Upper lobe of right lung (tissue), 1 donor: ENCODE measurements at regions not wholly inside any gene's neighbourhood (a gene's known extent, or its start where the extent isn't known, plus 50 kb on each side); places are given as distances from the start of the nearest gene placed in this dataset.

Experiments used
- ATAC-seq: fragments of 200-7000 bp; cut with Tn5 transposase; one replicate; pipeline ENCODE4 v1.9.1; 2020; ENCODE audit warnings: mild to moderate bottlenecking, moderate library complexity
- DNase-seq: peaks from one replicate; pipeline ENCODE4 v3.0.0-alpha.2; 2020
- H3K27ac ChIP-seq: fragments of 200-600 bp; one replicate; pipeline ENCODE4 v1.8.0; 2022
- H3K27me3 ChIP-seq: fragments of 200-600 bp; one replicate; pipeline ENCODE4 v1.8.0; 2022; ENCODE audit warnings: mild to moderate bottlenecking
- H3K36me3 ChIP-seq: fragments of 200-600 bp; one replicate; pipeline ENCODE4 v1.8.0; 2022
- H3K4me1 ChIP-seq: fragments of 200-600 bp; one replicate; pipeline ENCODE4 v1.8.0; 2022
- H3K4me3 ChIP-seq: fragments of 200-600 bp; one replicate; pipeline ENCODE4 v1.8.0; 2022; ENCODE audit warnings: mild to moderate bottlenecking
- H3K9me3 ChIP-seq: fragments of 200-600 bp; one replicate; pipeline ENCODE4 v1.8.0; 2022
- CTCF ChIP-seq: fragments of 200-600 bp; IDR thresholded peaks from one replicate; pipeline ENCODE4 v1.8.0; 2022; ENCODE audit warnings: antibody characterized with exemption
- intact Hi-C: fragments of 100-400 bp; cut with DNase I; formaldehyde crosslinking; loops from one replicate; pipeline ENCODE4 v1.11.0; 2022
- donor health status: DM: no; HTN: yes; CAD: no; lungs with severe emphysema.

- Histone ChIP-seq H3K36me3 (no peaks in the 10 kb centered on the region), H3K27ac (no peak overlapping the region), H3K9me3 (no peaks in the 10 kb centered on the region), H3K4me3 (no peak overlapping the region), H3K4me1 (no peaks in the 10 kb centered on the region), H3K27me3 (peaks cover 12% of the 10 kb centered on the region)
- no peak for TF ChIP-seq CTCF
- DNase-seq = no peak
- ATAC-seq = no peak
- intact Hi-C loops = no loop called here
Observed at GRCh38 chr13:111872475-111873150, 194.3 kb upstream of the SOX1 start.

GRCh38 chr13:111873676-111874178, 193.2 kb upstream of the SOX1 start:
- Histone ChIP-seq H3K9me3 (no peaks in the 10 kb centered on the region), H3K27ac (no peak overlapping the region), H3K36me3 (no peaks in the 10 kb centered on the region), H3K4me3 (no peak overlapping the region), H3K4me1 (no peaks in the 10 kb centered on the region), H3K27me3 (peaks cover 12% of the 10 kb centered on the region)
- intact Hi-C loops = no loop called here
- no peak for ATAC-seq
- no peak for DNase-seq
- TF ChIP-seq CTCF = no peak

- Histone ChIP-seq H3K27me3 (peaks cover 8% of the 10 kb centered on the region), H3K36me3 (no peaks in the 10 kb centered on the region), H3K27ac (no peak overlapping the region), H3K4me3 (no peak overlapping the region), H3K9me3 (no peaks in the 10 kb centered on the region), H3K4me1 (no peaks in the 10 kb centered on the region)
- ATAC-seq (no peak), DNase-seq (no peak)
- no peak for TF ChIP-seq CTCF
- intact Hi-C loops = no loop called here
Observed at GRCh38 chr13:111874981-111875380, 192.0 kb upstream of the SOX1 start.

- ATAC-seq (no peak), DNase-seq (no peak)
- intact Hi-C loops = no loop called here
- Histone ChIP-seq H3K27me3 (peaks cover 8% of the 10 kb centered on the region), H3K27ac (no peak overlapping the region), H3K4me3 (no peak overlapping the region), H3K4me1 (no peaks in the 10 kb centered on the region), H3K36me3 (no peaks in the 10 kb centered on the region), H3K9me3 (no peaks in the 10 kb centered on the region)
- no peak for TF ChIP-seq CTCF
Observed at GRCh38 chr13:111875915-111876314, 191.0 kb upstream of the SOX1 start.

- DNase-seq (no peak), ATAC-seq (no peak)
- H3K27ac ChIP-seq = no peak overlapping the region
- H3K4me3 ChIP-seq = no peak overlapping the region
- no peaks in the 10 kb centered on the region for H3K4me1 ChIP-seq
- TF ChIP-seq CTCF = no peak
- no peaks in the 10 kb centered on the region for H3K36me3 ChIP-seq
- intact Hi-C loops = no loop called here
- no peaks in the 10 kb centered on the region for H3K9me3 ChIP-seq
- H3K27me3 ChIP-seq = peaks cover 8% of the 10 kb centered on the region
Observed at GRCh38 chr13:111876506-111876905, 190.4 kb upstream of the SOX1 start.

- Histone ChIP-seq H3K36me3 (no peaks in the 10 kb centered on the region), H3K27ac (no peak overlapping the region), H3K4me3 (no peak overlapping the region), H3K27me3 (peaks cover 8% of the 10 kb centered on the region), H3K9me3 (no peaks in the 10 kb centered on the region), H3K4me1 (no peaks in the 10 kb centered on the region)
- DNase-seq (no peak), ATAC-seq (no peak)
- TF ChIP-seq CTCF = no peak
- intact Hi-C loops = no loop called here
Observed at GRCh38 chr13:111877906-111878305, 189.0 kb upstream of the SOX1 start.
